SH-SY5Y (cell line): ENCODE measurements at regions not wholly inside any gene's neighbourhood (a gene's known extent, or its start where the extent isn't known, plus 50 kb on each side); places are given as distances from the start of the nearest gene placed in this dataset.

Experiments
- GATA2 ChIP-seq: IDR thresholded peaks from 2 replicates; pipeline ENCODE4 v1.6.1; 2011; ENCODE audit warnings: mild to moderate bottlenecking, low read depth, low read length
- GATA3 ChIP-seq: IDR thresholded peaks from 2 replicates; pipeline ENCODE4 v1.6.1; 2011; ENCODE audit warnings: low read depth, mild to moderate bottlenecking, low read length, moderate library complexity

GRCh38 chr13:99035715-99036114 is 57.9 kb upstream of the DOCK9 start:
- TF ChIP-seq GATA2 (no peak), GATA3 (no peak)
